ENCODE measurements at regions not wholly inside any gene's neighbourhood (a gene's known extent, or its start where the extent isn't known, plus 50 kb on each side); places are given as distances from the start of the nearest gene placed in this dataset.
A peak's percentile ranks its signal among the peaks of the same experiment; 100 is the strongest.
"Not testable (repeated sequence)": the region's sequence is repeated elsewhere in the genome, so short reads cannot be mapped to it uniquely, and the experiment has no call there.

DNA sequence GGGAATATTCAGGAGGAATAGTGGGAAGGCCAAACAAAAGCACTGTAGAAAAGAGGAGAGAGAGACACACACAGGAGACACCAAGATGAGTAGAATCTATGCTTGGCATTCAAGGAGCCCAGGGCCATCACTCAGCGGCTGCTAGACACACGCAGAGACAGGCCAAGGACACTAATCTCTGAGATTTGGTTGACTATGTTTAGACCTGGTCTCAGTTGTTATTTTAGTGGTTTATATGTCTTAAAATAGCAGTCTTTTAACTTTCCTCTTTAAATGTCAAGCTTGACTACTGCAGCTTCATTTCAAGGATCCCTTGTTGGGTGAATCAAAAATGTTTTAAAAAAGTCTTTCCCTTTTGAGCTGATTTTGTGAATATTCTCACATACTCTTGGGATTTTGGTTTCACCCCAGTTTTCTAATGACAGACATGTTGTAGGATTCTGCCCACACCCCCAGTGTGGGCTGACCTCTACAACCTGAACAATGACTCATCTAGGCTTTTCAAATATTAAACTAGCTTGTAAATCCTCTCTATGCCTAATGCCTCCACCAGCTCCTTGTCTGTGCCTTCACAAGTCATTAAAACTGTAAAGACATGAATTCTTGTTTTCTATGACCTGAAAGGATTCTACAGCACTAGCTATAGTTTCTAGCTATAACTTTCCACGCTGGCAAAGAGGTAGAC lies 142.7 kb upstream of the EXOC2 start:
- no peak for DNase-seq

DNA sequence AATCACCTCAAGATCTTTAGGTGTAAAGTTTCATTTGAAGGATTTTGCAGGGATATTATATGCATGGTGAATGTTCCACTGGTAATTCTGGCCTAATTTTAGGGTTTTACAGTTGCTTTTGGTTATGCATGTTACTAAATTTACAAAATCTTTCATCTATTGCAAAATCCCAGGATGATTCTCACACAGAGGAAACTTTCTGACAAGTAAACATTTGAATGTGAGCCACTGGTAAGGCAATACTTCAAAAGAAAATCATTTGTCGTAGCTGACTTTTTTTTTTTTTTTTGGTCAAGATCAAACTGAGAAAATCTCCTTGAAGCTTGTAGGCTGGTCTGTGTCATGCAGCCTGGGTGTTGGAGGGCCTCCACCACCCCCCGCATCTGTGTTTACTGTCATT lies 141.9 kb upstream of the EXOC2 start:
- DNase-seq = no peak

DNA sequence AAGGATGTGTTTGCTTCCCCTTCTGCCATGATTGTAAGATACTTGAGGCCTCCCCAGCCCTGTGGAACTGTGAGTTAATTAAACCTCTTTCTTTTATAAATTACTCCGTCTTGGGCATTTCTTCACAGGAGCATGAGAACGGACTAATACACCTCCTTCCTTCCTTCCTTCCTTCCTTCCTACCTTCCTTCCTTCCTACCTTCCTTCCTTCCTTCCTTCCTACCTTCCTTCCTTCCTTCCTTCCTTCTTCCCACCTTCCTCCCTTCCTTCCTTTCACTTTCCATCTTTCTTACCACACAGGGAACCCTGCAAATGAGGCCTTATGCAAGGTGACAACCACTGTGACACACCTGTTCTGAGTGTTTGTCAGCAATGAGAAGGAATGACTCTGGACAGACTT lies 141.3 kb upstream of the EXOC2 start:
- DNase-seq = no peak

DNA sequence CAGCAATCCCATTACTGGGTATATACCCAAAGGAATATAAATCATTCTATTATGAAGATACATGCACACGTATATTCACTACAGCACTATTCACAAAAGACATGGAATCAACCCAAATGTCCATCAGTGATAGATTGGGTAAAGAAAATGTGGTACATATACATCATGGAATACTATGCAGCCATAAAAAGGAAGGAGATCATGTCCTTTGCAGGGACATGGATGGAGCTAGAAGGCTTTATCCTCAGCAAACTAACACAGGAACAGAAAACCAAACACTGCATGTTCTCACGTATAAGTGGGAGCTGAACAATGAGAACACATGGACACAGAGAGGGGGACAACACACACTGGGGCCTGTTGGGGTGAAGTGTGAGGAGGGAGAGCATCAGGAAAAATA lies 139.9 kb upstream of the EXOC2 start:
- not testable (repeated sequence) for DNase-seq

DNA sequence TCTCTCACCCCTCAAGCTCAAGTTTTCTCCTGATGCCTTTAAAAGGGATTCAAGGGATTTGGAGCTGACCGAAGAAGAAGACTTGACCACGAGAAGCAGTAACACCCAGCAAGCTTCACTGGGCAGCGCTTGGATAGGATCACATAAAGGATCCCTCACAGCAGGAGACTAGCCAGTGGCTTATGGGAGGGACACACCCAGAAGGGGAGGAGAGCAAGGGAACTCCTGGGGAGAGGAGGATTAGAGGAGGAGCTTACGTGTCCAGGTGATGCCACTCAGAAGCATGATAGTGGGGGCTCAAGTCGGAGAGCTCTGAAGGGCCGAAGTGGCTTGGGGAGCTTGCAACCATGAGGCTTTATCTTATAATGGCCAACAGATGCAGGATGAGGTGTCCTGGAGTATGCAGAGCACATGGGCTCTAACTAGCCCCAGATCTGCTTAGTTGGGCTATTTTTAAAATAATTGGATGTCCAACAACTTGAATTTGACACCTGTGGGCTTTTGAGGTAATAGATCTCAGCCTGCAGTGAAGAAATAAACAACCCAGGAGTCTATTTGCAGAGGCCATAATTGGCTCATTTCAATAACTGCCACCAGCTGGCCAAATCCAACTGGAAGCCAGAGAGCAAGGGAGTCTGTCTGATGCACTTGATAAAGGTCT lies 137.9 kb upstream of the EXOC2 start:
- no peak for DNase-seq

DNA sequence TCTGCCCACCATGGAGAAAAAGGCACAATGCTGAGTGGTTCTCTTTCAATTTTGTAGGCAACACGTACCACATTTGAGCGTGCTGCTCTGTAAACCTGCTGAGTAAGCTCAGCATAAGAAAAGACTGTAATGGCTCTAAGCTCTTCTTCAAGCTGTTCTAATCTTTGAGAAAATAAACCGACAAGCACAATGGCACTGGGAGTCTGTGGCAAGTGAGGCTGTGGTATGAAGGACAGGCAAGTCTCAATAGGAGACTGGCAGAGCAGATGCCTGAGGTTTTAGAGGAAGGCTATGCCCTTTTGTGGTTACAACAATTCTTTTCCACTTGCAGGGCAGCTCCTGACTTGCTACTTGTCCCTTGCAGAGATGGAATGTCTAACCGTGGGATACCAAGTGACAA lies 136.7 kb upstream of the EXOC2 start:
- no peak for DNase-seq

DNA sequence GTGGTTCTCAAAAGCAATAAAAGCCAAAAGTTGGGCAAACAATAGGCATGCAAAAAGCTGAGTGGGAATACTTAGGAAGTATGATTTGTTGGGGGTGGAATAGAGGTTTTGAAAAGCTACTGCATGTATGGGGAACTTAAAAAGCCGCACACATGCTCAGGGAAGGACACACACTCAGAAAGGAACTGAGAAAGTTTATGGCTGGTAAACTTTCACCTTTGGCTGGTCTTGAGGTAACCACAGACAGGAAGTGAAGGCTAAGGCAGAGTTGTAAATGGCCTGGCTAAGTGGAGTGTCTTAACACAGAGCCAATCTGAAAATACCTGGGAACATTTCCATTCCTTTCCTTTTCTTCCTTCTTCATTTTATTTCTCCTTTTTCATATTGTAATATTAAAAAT lies 134.5 kb upstream of the EXOC2 start:
- no peak for DNase-seq

DNA sequence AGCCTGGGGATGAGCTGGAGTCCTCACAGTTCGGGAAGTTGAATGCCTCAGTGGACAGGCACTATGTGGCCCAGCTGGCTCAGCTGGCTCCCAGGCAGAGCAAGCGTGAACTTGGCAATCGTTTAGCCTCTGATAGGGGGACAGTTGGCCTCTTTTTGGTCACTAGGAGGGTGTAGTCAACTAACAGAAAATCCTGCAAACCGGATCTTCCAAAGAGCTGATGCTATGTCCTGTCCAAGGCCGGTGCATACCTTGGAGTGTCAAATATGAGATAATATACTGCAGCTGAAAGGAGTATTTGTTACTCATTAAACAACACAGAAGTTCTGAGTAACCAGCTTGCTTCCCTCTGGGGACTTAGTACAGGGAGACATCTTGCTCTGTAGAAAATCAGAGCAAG lies 126.2 kb upstream of the EXOC2 start:
- no peak for DNase-seq

DNA sequence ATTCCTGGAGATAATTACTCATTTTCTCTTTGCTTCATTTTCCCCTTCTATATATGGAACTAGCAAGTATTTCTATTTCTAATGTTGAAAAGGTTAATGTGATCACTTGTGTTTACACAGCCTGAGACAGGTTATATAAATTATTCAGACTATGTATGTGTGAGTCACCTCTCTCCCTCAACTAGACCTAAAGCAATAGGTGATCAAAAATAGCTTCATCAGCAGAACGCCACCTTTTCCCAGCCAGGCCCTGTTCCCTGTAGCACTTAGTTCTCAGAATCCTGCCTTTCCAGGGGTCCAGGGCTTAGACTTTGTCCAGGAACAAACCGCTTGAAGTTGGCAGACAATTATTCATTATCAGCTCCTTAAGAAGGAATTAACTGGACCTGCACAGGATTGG lies 125.3 kb upstream of the EXOC2 start:
- no peak for DNase-seq

DNA sequence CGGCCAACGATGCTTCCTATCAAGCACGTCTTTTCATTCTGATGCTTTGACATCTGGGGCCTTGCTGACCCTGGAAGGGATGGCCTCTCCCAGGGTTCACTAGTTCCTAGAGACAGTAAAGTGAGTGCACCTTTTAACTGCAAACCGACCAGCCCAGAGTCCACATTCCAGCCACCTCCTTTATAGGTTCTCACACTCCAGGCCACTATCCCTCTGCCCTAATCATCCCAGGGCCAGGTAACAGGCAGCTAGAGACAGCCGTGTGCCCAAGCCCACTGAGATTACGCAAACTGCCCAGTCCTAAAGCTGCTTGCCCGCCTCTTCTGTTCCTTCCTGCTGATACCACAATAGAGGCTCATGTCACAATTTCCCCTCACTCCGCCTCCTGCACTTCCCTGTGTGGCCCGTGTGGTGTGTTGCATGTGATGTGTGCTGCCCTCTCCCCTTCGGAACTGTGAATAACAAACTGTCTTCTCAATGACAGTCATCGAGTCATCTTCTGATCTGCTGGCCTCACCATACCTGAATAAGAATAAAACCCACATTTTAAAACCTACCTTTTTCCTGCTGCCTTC lies 123.7 kb upstream of the EXOC2 start:
- no peak for DNase-seq

DNA sequence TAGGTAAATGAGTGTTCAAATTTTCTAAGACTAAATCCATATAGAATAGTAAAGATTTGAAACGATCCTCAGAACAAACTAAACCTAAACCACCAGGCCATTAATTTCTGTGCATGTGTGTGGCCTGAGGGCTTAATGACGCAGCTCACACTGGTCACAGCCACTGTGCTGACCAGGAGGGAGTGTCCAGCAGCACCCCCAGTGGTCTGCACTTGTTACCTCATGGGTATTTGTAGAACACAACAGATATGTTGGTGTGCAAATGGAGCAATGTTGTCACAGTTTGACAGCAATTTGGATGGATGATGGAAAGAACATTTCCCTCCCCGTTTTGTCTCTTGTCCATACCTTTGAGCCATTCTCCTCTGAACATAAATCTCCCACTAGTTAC lies 122.4 kb upstream of the EXOC2 start:
- DNase-seq = no peak

DNA sequence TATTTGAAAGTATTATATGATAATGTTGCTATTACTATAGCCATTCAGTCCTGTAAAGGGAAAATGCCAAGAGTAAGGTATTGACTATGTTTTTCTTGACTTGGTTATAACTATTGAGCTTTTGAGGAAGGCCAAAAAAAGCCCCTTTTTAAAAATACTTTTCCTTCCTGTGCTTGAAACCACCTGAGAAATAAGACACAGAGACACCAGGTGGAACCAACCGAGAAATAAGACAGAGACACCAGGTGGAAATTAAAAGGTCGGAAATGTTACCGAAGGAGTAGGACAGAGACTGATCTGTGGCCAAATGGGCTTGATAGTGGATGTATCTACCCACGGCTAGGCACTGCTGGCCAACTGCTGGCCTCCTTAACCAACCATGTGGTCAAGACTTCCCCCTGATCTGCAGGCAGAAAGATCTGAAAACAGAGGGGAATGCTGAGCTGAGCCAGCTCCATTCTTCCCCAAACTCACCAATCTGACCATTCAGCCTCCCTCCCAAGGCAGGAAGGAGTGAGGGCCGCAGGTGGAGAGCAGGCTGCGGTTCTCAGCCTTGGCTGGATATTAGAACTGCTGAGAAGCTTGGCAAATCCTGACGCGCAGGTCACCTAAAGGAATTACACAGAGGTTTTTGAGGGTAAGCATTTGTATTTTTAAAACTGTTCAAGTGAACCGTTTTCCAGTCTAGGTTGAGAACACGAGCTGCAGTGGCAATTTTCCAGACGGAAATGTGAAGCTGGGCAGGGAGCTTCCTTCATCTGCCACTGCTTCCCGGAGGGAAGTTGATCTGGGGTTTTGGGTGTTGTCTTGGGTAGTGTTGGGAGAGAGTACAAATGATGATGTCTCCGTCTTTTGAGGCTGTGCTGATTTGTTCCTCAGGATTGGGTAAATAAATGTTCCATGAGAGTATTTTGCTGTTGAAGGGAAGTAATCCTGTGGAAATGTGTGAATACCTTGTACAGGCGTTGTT lies 121.7 kb upstream of the EXOC2 start:
- no peak for DNase-seq

DNA sequence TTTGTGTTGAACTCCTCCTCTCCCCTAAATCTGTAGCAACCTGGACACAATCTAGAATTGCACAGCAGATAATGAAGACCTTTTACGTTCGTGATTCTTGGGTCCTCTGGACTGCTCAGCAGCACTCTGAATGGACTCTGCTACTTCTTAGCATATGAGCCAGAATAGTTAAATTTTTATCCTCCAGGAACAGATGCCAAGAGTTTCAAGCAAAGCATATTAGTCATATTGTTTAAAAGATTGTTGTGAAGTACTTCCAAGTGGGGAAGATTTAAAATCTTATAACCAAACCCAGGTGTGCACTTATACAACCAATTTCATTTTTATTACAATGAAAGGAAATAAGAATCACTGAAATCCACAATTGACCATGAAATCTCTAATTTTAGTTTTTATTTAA lies 118.9 kb upstream of the EXOC2 start:
- no peak for DNase-seq

DNA sequence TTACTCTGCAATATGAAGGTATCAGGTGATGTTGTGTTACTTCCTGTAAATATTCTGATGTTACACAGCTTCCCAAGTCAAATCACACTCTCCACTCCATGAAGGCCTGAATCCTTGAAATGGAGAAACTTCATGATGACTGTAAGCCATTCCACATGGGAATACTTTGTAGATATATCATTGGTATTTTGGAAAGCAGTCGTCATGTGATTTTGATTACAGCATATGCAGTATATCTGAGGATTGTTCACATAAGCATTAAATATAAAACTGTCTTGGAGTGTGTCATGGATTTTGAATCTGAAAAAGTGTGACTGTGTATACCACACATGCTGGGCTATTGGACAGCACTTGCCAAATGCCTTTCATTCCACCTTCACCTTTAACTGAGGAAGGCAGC lies 118.3 kb upstream of the EXOC2 start:
- no peak for DNase-seq

DNA sequence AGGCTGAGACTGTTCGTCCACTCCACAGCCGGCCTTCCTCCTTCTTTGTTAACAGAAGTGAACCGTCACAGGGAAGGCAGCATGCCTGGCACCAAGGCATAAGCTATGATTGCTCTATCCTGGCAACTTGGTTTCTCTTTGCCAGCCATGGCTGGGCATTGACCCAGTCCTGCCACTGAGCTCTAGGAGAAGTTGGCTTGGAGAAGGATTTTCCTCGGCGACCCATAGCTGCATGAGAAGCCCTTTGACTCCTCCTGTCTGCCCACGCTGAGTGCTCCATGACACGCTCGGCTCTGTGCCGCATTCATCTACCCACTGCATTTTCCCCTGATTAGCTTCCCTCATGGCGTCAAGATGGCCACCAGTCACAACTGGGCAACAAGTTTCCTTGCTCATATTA lies 111.8 kb upstream of the EXOC2 start:
- DNase-seq = no peak

DNA sequence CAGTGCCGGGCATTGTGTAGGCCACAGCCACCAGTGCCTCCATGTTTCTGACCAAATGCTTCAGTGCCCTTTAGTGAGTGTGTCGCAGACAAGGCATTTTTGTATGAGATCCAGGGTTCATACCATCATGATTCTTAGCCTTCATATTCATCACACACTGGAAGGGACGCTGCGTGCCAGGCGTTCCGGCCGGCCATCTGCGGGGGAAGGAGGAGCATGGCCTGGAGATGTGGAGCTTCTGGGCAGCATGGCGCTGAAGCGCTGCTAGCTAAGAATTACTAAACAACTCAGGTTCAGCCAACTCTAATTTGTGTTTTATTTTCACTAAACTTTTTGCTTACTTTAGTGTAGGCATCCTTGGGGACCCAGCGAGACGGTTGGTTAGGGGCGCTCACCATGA lies 111.4 kb upstream of the EXOC2 start:
- DNase-seq = no peak

DNA sequence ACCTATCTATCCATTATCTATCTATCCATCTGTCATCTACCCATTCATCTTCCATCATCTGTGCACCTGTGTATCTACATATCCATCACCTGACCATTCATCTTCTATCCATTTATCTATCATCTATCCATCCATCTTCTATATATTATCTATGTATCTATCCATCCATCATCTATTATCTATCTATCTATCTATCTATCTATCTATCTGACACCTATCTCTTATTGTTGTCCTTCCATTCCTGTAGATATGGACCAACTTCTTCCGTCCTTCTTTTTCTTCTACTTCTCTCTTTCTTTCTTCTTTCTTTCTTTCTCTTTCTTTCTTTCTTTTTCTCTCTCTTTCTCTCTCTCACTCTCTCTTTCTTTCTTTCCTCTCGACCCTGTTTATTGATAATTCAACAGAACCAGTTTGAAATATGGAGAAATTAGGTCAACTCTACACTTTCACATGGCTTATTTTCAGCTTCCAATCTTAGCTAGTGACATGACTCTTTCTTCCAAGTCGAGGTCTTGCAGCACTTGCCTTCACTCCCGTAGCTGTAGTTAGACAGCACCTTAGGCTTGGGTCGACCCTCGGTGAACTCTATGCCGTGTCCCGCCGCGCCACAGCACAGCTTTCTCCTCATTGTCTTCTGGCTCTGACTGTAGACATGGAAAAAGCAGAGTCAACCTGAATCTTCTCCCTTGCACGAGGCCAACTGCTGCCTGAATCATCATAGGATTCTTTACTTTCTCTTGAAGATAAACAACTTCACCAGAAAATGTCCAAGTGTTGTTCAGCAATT lies 110.4 kb upstream of the EXOC2 start:
- no peak for DNase-seq

DNA sequence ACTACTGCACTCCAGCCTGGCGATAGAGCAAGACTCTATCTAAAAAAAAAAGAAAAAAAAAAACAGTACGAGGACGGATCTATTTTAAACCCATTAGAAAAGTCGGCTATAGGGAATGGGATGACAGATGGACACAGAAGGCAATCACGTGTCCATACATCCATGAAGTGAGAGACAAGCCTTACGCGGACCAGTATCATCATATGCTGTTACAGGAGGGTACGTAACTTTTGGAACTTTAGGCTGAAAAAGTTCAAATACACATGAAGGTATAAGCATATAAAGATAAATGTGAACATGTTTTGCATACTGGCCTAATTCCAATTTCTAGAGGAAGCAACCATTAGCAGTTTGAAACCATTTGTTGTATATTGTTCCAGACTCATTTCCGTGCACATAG lies 109.8 kb upstream of the EXOC2 start:
- DNase-seq = no peak

DNA sequence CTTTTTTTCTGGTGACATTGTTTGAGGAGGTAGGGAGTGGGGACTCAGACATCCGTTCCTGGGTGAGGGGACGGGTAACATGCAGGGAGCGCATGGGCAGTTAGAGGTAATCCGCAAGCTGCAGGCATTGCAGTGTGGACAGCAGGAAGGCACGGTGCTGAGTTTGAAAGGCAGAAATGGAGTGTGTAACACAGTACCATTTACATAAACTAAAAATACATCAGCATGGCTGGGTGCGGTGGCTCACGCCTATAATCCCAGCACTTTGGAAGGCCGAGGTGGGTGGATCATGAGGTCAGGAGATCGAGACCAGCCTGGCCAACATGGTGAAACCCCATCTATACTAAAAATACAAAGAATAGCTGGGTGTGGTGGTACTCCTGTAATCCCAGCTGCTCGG lies 109.3 kb upstream of the EXOC2 start:
- DNase-seq = not testable (repeated sequence)

DNA sequence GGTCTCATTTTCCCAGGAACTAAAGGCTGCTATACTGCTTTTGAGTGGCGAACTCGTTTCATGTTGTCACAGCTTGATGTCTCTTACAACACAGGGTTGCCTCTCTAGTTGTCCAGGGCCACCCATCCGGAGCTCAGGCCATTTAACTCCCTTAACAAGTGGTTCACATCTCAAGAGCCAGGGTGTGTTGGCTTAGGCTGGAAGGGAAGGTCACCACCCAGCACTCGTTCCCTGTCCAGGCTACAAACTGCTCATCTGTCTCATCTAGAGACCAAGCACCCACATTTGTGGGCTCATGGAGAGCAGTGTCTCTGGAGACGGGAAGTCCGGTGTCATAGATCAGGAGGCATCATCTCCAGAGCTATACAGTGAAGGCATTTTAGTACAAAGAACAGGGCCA lies 106.8 kb upstream of the EXOC2 start:
- DNase-seq = no peak

DNA sequence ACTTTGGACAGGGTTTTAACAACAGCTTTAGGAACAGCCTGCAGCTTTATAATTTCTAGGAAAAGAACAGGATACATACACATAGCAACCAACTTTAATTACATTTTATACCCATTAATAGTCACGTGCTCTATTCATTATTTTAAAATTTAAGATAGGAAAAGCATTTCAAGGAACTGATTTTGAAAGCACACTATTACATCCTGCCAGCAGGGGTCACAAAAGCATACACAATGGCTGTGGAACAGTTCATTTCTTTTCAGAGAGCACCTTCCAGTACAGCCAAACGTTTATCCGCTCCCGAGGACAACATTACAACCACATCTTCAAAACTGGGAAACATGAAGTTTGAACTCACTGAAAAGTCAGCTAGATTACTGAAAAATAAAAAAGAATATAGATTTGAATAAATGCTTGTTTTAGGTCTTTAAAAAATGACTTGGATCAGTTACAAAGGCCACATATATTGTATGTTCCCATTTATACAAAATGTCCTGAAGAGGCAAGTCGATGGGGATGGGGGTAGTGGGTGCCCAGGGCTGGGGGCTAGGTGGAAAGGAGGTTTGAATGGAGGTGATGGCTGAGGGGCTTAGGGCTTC lies 104.6 kb upstream of the EXOC2 start:
- DNase-seq = peak; percentile 39

DNA sequence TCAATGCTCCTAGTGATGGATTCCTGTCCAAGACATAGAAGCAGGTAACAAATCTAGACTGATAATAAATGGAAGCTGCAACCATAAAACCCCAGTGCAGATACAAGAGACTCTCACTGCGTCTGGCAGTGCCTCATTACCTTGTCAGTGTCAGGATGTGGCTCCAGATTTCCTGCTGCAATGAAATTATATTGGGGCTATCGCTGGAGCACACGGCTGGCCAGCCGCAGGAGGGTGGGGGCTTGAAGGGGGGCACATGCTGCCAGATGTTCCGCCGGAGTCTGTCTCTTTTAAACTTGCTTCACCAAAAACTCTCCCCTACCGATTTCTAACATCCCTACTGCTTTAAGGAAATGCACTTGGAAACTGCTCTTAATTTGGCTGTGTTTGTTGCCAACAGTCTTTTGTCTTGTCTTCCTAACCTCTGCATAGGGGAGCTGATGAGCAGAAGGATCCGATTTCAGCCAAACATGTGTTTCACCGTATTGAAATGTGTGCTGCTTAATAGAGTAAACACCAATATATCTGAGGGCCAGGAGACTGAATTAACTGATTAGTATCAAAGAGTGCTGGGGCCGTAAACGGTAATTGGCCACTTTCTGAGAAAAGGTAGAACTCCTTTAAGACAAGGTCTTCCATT lies 102.2 kb upstream of the EXOC2 start:
- DNase-seq = no peak
